ENCODE measurements at regions not wholly inside any gene's neighbourhood (a gene's known extent, or its start where the extent isn't known, plus 50 kb on each side); places are given as distances from the start of the nearest gene placed in this dataset.

DNA sequence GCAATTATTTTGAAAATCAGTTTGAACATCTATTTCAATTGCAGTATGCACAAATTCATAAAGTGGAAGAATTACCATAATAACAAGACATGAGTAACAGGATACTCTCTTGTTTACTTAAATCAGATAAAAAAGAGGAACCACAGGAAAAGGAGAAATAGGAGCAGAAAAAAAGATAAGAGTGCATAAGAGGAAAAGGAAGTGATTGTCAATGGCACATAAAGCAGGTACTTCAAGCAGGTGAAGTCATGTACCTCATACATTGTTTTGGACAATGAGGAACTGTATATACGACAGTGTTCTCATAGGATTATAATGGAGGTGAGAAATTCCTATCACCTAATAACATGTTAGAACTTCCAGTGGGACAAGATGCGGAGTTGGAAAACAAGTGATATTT lies 334.5 kb upstream of the PCDH7 start:
- ChIA-PET CTCF (no interaction called here), POLR2A (no interaction called here)
- DNase-seq (ENCODE audit: extremely low spot score): no peak
- no peak for TF ChIP-seq SUZ12 (IDR thresholded peaks at IDR 0.05)
- TF ChIP-seq, protein P1, sequence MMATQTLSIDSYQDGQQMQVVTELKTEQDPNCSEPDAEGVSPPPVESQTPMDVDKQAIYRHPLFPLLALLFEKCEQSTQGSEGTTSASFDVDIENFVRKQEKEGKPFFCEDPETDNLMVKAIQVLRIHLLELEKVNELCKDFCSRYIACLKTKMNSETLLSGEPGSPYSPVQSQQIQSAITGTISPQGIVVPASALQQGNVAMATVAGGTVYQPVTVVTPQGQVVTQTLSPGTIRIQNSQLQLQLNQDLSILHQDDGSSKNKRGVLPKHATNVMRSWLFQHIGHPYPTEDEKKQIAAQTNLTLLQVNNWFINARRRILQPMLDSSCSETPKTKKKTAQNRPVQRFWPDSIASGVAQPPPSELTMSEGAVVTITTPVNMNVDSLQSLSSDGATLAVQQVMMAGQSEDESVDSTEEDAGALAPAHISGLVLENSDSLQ (IDR thresholded peaks at IDR 0.05): no peak

DNA sequence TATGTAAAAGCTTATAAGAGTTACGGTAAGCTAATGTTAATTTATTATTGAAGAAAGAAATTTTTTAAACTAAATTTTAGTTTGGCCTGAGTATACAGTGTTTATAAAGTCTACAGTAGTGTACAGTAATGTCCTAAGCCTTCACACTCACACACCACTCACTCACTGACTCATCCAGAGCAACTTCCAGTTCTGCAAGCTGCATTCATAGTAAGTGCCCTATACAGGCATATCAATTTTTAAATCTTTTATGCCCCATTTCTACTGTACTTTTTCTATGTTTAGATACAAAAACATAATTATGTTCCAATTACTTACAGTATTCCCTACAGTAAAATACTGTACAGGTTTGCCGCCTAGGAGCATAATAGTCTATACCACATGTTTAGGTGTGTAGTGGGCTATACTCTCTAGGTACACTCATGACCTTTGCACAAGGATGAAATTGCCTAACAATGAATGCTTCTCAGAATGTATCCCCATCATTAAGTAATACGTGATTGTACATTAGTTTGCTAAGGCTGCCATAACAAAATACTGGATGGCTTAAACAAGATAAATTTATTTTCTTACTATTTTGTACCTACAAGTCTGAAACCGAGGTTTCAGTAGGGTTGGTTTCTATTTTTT lies 333.8 kb upstream of the PCDH7 start:
- ChIA-PET CTCF (no interaction called here), POLR2A (no interaction called here)
- no peak for DNase-seq (ENCODE audit: extremely low spot score)
- TF ChIP-seq, protein P1 (IDR thresholded peaks at IDR 0.05): no peak

- CTCF ChIA-PET: no interaction called here
- TF ChIP-seq FOXA1 (IDR thresholded peaks at IDR 0.05) (no peak), SUZ12 (IDR thresholded peaks at IDR 0.05) (no peak), SP1 (IDR thresholded peaks at IDR 0.05) (no peak)
- no peak for DNase-seq (ENCODE audit: extremely low spot score)
- POLR2A ChIA-PET: no interaction called here
These were observed 324.3 kb upstream of the PCDH7 start for GRCh38 chr4:30395902-30396301.

DNA sequence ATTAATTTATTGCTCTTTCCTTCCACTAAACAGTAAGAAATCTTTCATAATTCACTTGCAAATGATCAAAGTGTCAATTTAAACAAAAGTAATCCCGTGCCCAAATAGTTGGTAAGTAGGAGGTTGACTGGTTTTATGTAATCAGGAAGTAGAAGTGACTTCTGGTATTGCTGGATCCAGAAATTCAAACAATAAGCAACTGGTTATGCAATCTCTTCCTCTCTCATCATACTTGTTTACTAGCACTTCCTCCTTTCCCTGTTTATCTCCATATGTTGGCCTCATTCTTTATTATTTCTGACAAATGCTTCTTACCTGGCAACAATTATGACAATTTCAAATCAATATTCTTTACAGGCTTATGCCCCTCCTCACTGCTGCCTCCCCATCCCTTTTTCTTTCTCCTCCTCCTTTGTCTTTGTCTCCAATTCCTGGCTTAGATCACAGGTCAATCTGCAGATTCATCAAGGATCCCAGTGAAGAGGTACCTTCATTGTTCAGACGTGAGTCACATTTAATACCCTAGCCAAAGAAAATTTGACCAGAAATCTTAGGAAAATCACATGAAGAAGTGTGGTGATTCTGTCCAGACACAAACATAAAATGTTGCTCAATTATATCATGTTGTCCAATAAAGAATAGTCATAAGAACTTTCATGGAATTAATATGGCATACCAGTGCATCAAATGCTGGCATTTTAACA lies 323.2 kb upstream of the PCDH7 start:
- no peak for DNase-seq (ENCODE audit: extremely low spot score)
- ChIA-PET CTCF (no interaction called here), POLR2A (no interaction called here)
- TF ChIP-seq ELF4 (IDR thresholded peaks at IDR 0.05): no peak
- TF ChIP-seq SUZ12 (IDR thresholded peaks at IDR 0.05): no peak
- TF ChIP-seq, protein P1 (IDR thresholded peaks at IDR 0.05): no peak
- no peak for TF ChIP-seq ZNF384 (IDR thresholded peaks at IDR 0.05)
- no peak for TF ChIP-seq FOXK2 (IDR thresholded peaks at IDR 0.05)
- no peak for TF ChIP-seq BHLHE40 (IDR thresholded peaks at IDR 0.05; ENCODE audit: borderline replicate concordance)
- TF ChIP-seq CTBP1 (IDR thresholded peaks at IDR 0.05; ENCODE audit: borderline replicate concordance): no peak

- no peak for DNase-seq (ENCODE audit: extremely low spot score)
- ChIA-PET CTCF (no interaction called here), POLR2A (no interaction called here)
- TF ChIP-seq FOXM1 (IDR thresholded peaks at IDR 0.05; ENCODE audit: borderline replicate concordance): no peak
- TF ChIP-seq, protein P1 (IDR thresholded peaks at IDR 0.05): no peak
- no peak for TF ChIP-seq FOXA1 (IDR thresholded peaks at IDR 0.05)
- no peak for TF ChIP-seq HDGF (IDR thresholded peaks at IDR 0.05; ENCODE audit: borderline replicate concordance)
- no peak for TF ChIP-seq ELF4 (IDR thresholded peaks at IDR 0.05)
- TF ChIP-seq ARNT (IDR thresholded peaks at IDR 0.05): no peak
- no peak for TF ChIP-seq FOXK2 (IDR thresholded peaks at IDR 0.05)
- no peak for TF ChIP-seq L3MBTL2 (conservative IDR thresholded peaks at IDR 0.05)
- TF ChIP-seq BHLHE40 (IDR thresholded peaks at IDR 0.05; ENCODE audit: borderline replicate concordance): no peak
- no peak for TF ChIP-seq SUZ12 (IDR thresholded peaks at IDR 0.05)
- TF ChIP-seq CTBP1 (IDR thresholded peaks at IDR 0.05; ENCODE audit: borderline replicate concordance): no peak
- no peak for TF ChIP-seq ZNF384 (IDR thresholded peaks at IDR 0.05)
- no peak for TF ChIP-seq TARDBP (IDR thresholded peaks at IDR 0.05)
- no peak for TF ChIP-seq NFRKB (IDR thresholded peaks at IDR 0.05)
- no peak for TF ChIP-seq LEF1 (IDR thresholded peaks at IDR 0.05; ENCODE audit: borderline replicate concordance)
- no peak for TF ChIP-seq SP1 (IDR thresholded peaks at IDR 0.05)
These were observed 320.7 kb upstream of the PCDH7 start for GRCh38 chr4:30399476-30399875.

DNA sequence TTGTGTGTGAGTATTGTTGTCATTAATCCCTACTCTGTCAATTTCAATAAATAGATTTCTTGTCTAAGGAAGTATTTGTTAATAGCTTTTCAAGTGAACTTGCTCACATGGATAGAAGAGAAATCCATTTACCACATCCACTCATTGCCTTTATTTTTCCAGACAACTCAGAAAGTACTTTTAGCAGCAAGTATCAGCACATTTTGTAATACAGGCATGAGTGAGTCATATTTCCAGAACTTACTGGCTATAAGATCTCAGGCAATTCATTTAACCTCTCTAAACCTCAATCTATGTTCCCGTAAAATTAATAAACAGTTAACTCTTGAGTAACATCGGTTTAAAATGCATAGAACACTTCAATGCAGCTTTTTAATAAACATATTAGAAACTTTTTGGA lies 317.9 kb upstream of the PCDH7 start:
- POLR2A ChIA-PET: no interaction called here
- TF ChIP-seq SP1 (IDR thresholded peaks at IDR 0.05) (no peak), CTBP1 (IDR thresholded peaks at IDR 0.05; ENCODE audit: borderline replicate concordance) (no peak), ELF4 (IDR thresholded peaks at IDR 0.05) (no peak), TARDBP (IDR thresholded peaks at IDR 0.05) (no peak)
- CTCF ChIA-PET: no interaction called here
- DNase-seq (ENCODE audit: extremely low spot score): no peak

- POLR2A ChIA-PET: no interaction called here
- no peak for DNase-seq (ENCODE audit: extremely low spot score)
- TF ChIP-seq, protein P1 (IDR thresholded peaks at IDR 0.05): no peak
- TF ChIP-seq FOXM1 (IDR thresholded peaks at IDR 0.05; ENCODE audit: borderline replicate concordance) (no peak), NFRKB (IDR thresholded peaks at IDR 0.05) (no peak), TARDBP (IDR thresholded peaks at IDR 0.05) (no peak), CTBP1 (IDR thresholded peaks at IDR 0.05; ENCODE audit: borderline replicate concordance) (no peak), ELF4 (IDR thresholded peaks at IDR 0.05) (no peak), BHLHE40 (IDR thresholded peaks at IDR 0.05; ENCODE audit: borderline replicate concordance) (no peak), ARNT (IDR thresholded peaks at IDR 0.05) (no peak), HDGF (IDR thresholded peaks at IDR 0.05; ENCODE audit: borderline replicate concordance) (no peak), L3MBTL2 (conservative IDR thresholded peaks at IDR 0.05) (no peak), SUZ12 (IDR thresholded peaks at IDR 0.05) (no peak), FOXK2 (IDR thresholded peaks at IDR 0.05) (no peak)
- CTCF ChIA-PET: no interaction called here
These were observed 306.3 kb upstream of the PCDH7 start for GRCh38 chr4:30413915-30414314.

Data from HEK293T (cell line).